ENCODE measurements at regions not wholly inside any gene's neighbourhood (a gene's known extent, or its start where the extent isn't known, plus 50 kb on each side); places are given as distances from the start of the nearest gene placed in this dataset.

GRCh38 chr11:36928621-36929020 is 330.6 kb upstream of the RAG2 start:
- TF ChIP-seq, protein P1, sequence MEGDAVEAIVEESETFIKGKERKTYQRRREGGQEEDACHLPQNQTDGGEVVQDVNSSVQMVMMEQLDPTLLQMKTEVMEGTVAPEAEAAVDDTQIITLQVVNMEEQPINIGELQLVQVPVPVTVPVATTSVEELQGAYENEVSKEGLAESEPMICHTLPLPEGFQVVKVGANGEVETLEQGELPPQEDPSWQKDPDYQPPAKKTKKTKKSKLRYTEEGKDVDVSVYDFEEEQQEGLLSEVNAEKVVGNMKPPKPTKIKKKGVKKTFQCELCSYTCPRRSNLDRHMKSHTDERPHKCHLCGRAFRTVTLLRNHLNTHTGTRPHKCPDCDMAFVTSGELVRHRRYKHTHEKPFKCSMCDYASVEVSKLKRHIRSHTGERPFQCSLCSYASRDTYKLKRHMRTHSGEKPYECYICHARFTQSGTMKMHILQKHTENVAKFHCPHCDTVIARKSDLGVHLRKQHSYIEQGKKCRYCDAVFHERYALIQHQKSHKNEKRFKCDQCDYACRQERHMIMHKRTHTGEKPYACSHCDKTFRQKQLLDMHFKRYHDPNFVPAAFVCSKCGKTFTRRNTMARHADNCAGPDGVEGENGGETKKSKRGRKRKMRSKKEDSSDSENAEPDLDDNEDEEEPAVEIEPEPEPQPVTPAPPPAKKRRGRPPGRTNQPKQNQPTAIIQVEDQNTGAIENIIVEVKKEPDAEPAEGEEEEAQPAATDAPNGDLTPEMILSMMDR (IDR thresholded peaks at IDR 0.05; ENCODE audit: low read depth, low read length) = no peak
- no peaks in the 10 kb centered on the region for H3K27me3 ChIP-seq (ENCODE audit: insufficient read depth, low read depth, severe bottlenecking)
- no peaks in the 10 kb centered on the region for H3K36me3 ChIP-seq
- DNase-seq = no peak
- H3K4me3 ChIP-seq (ENCODE audit: low read depth, low read length) = no peak overlapping the region
- H3K9me3 ChIP-seq (ENCODE audit: severe bottlenecking) = peaks cover under 1% of the 10 kb centered on the region
- H3K27ac ChIP-seq = no peak overlapping the region

DNA sequence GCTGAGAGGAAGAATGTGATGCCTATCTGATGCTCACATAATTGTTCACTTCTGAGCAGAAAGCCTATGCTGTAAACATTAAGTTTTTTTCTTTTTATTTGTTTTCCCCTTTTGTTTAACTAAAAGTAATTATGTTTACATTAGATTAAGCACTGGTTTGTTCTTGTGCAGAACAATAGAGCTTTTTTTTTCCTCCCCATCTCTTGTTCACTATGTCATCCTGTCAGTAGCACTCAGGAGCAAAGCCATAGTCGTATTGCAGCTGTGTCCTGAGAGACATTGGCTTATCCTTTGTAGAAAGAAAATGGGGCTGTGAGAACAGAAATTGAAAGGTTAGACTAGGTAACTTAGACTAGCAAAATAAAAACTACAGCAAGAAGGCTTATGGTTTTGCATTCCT is 301.8 kb upstream of the RAG2 start:
- TF ChIP-seq, protein P1 (IDR thresholded peaks at IDR 0.05; ENCODE audit: low read depth, low read length) = no peak
- Histone ChIP-seq H3K36me3 (no peaks in the 10 kb centered on the region), H3K4me3 (ENCODE audit: low read depth, low read length) (no peak overlapping the region), H3K9me3 (ENCODE audit: severe bottlenecking) (no peaks in the 10 kb centered on the region), H3K27ac (no peak overlapping the region), H3K27me3 (ENCODE audit: insufficient read depth, low read depth, severe bottlenecking) (no peaks in the 10 kb centered on the region)
- no peak for DNase-seq

DNA sequence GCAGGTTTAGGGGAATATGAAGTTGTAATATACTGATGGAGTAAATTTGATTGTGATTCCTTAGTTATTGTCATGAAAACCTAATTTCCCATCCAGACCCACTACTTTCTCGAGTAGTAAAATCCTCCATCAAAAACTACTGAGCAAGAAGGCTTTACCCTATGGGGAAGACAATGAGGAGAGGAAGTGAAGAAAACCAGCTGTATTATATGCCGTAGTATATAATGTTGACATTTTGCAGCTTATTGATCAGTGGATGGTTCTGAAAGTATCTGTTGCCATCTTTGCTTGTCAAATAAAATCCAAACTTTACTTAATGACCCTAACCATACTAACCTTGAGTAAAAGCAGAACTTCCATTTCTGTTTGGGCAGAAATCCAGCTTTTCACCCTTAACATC is 292.8 kb upstream of the RAG2 start:
- TF ChIP-seq, protein P1 (IDR thresholded peaks at IDR 0.05; ENCODE audit: low read depth, low read length) = no peak
- no peak overlapping the region for H3K4me3 ChIP-seq (ENCODE audit: low read depth, low read length)
- no peak for DNase-seq
- no peak overlapping the region for H3K27ac ChIP-seq
- no peaks in the 10 kb centered on the region for H3K36me3 ChIP-seq
- H3K9me3 ChIP-seq (ENCODE audit: severe bottlenecking) = no peaks in the 10 kb centered on the region
- no peaks in the 10 kb centered on the region for H3K27me3 ChIP-seq (ENCODE audit: insufficient read depth, low read depth, severe bottlenecking)

GRCh38 chr11:36890121-36890679 is 292.2 kb upstream of the RAG2 start:
- TF ChIP-seq, protein P1 (IDR thresholded peaks at IDR 0.05; ENCODE audit: low read depth, low read length) = no peak
- no peak overlapping the region for H3K27ac ChIP-seq
- no peaks in the 10 kb centered on the region for H3K9me3 ChIP-seq (ENCODE audit: severe bottlenecking)
- no peaks in the 10 kb centered on the region for H3K27me3 ChIP-seq (ENCODE audit: insufficient read depth, low read depth, severe bottlenecking)
- H3K4me3 ChIP-seq (ENCODE audit: low read depth, low read length) = no peak overlapping the region
- DNase-seq = no peak
- H3K36me3 ChIP-seq = no peaks in the 10 kb centered on the region

DNA sequence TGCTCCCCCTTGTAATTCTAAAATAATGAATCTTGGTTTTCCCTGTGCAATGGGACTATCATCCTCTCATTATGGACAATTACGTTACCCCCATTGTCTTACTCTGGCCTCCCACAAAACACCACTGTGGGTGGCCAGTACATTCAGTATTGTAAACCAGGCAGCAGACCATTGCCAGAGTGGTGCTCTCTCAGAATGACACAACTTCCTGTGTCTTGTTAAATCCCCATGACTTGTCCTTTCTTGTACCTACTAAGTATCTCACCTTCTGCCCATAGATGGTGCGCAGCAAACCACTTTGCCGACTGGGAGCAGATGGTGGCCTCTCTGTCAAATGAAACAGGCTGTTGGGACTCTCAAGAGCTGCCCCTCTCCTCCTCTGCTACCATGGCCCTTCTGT is 287.1 kb upstream of the RAG2 start:
- DNase-seq = peak; percentile 37
- no peaks in the 10 kb centered on the region for H3K9me3 ChIP-seq (ENCODE audit: severe bottlenecking)
- H3K36me3 ChIP-seq = no peaks in the 10 kb centered on the region
- TF ChIP-seq, protein P1 (IDR thresholded peaks at IDR 0.05; ENCODE audit: low read depth, low read length) = no peak
- no peak overlapping the region for H3K4me3 ChIP-seq (ENCODE audit: low read depth, low read length)
- no peaks in the 10 kb centered on the region for H3K27me3 ChIP-seq (ENCODE audit: insufficient read depth, low read depth, severe bottlenecking)
- H3K27ac ChIP-seq = no peak overlapping the region

- Histone ChIP-seq H3K4me3 (ENCODE audit: low read depth, low read length) (no peak overlapping the region), H3K27ac (no peak overlapping the region)
These were observed 280.7 kb upstream of the RAG2 start for GRCh38 chr11:36878737-36879136.

More at GRCh38 chr11:36878737-36879136, 280.7 kb upstream of the RAG2 start:
- no peak for DNase-seq
- Histone ChIP-seq H3K27me3 (ENCODE audit: insufficient read depth, low read depth, severe bottlenecking) (no peaks in the 10 kb centered on the region), H3K9me3 (ENCODE audit: severe bottlenecking) (no peaks in the 10 kb centered on the region), H3K36me3 (no peaks in the 10 kb centered on the region)
- TF ChIP-seq, protein P1 (IDR thresholded peaks at IDR 0.05; ENCODE audit: low read depth, low read length) = no peak
